Breast epithelium (tissue), 4 donors: ENCODE measurements at regions not wholly inside any gene's neighbourhood (a gene's known extent, or its start where the extent isn't known, plus 50 kb on each side); places are given as distances from the start of the nearest gene placed in this dataset.

Experiments
- DNase-seq, 2 donors: peaks; one replicate each; pipeline ENCODE4 v3.0.0-alpha.2; 2019; ENCODE audit warnings: low spot score in 2 of 2
- H3K27ac ChIP-seq, 2 donors: fragments of 200-600 bp; sonication (generic) in 1 of 2; one replicate each; pipeline ENCODE4 v1.5.1; 2016 to 2019; ENCODE audit warnings: mild to moderate bottlenecking in 1 of 2
- H3K27me3 ChIP-seq, 2 donors: fragments of 200-600 bp; sonication (generic) in 1 of 2; one replicate each; pipeline versions ENCODE4 v1.5.1 to v1.6.0; 2017 to 2019; ENCODE audit warnings: control low read depth in 1 of 2, mild to moderate bottlenecking in 1 of 2
- H3K36me3 ChIP-seq: fragments of 200-600 bp; one replicate; pipeline ENCODE4 v1.5.1; 2019
- H3K4me1 ChIP-seq, 2 donors: fragments of 200-600 bp; sonication (generic); one replicate each; pipeline ENCODE4 v1.5.1; 2016 to 2019; ENCODE audit warnings: control low read depth in 1 of 2
- H3K4me3 ChIP-seq, 3 donors: fragments of 200-600 bp; sonication (generic); 1 replicate in 2 of 3; 2 replicates in 1 of 3; pipeline ENCODE4 v1.5.1; 2016 to 2019; ENCODE audit warnings: mild to moderate bottlenecking in 3 of 3, moderate library complexity in 2 of 3
- H3K9me3 ChIP-seq, 2 donors: fragments of 200-600 bp; sonication (generic) in 1 of 2; one replicate each; pipeline ENCODE4 v1.5.1; 2016 to 2019; ENCODE audit warnings: control low read depth in 1 of 2
- POLR2A ChIP-seq: fragments of 450-650 bp; IDR thresholded peaks from one replicate; pipeline ENCODE4 v1.6.1; 2016; ENCODE audit warnings: antibody characterized with exemption, mild to moderate bottlenecking, moderate library complexity
- POLR2AphosphoS5 ChIP-seq, 3 donors: sonication (generic); formaldehyde crosslinking; IDR thresholded peaks; one replicate each; pipeline ENCODE4 v1.6.1; 2017; ENCODE audit warnings: antibody characterized with exemption in 3 of 3
- intact Hi-C: fragments of 100-400 bp; cut with DNase I; formaldehyde crosslinking; loops from one replicate; pipeline ENCODE4 v1.15.1; 2023; ENCODE audit warnings: low total_unique reads
- TF ChIP-seq, protein P1 (sequence below), 3 donors: fragments of 450-650 bp; IDR thresholded peaks; one replicate each; pipeline ENCODE4 v1.5.1; 2016 to 2017; ENCODE audit warnings: antibody characterized with exemption in 3 of 3, mild to moderate bottlenecking in 3 of 3, moderate library complexity in 3 of 3

DNA sequence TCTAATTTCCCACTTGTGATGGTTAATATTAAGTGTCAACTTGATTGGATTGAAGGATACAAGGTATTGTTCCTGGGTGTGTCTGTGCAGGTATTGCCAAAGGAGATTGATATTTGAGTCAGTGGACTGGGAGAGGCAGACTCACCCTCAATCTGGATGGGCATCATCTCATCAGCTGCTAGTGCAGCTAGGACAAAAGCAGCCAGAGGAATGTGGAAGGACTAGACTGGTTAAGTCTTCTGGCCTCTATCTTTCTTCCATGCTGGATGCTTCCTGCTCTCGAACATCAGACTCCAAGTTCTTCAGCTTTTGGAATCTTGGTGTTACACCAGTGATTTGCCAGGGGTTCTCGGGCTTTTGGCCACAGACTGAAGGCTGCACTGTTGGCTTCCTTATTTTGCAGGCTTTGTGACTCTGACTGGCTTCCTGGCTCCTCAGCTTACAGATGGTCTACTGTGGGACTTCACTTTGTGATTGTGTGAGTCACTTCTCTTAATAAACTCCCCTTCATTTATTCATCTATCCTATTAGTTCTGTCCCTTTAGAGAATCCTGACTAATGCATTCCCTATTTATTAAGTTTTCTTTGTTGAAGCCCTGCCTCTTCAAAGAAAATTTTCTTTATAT lies 1087.5 kb upstream of the NXPH2 start:
- Histone ChIP-seq H3K4me1 (no peaks in the 10 kb centered on the region), H3K36me3 (no peaks in the 10 kb centered on the region), H3K9me3 (peaks cover 0 to 4% of the 10 kb centered on the region in 2 donors), H3K4me3 (no peak overlapping the region), H3K27me3 (no peaks in the 10 kb centered on the region), H3K27ac (no peak overlapping the region)
- TF ChIP-seq POLR2AphosphoS5 (IDR thresholded peaks at IDR 0.05) (no peak), POLR2A (no peak)
- TF ChIP-seq, protein P1, sequence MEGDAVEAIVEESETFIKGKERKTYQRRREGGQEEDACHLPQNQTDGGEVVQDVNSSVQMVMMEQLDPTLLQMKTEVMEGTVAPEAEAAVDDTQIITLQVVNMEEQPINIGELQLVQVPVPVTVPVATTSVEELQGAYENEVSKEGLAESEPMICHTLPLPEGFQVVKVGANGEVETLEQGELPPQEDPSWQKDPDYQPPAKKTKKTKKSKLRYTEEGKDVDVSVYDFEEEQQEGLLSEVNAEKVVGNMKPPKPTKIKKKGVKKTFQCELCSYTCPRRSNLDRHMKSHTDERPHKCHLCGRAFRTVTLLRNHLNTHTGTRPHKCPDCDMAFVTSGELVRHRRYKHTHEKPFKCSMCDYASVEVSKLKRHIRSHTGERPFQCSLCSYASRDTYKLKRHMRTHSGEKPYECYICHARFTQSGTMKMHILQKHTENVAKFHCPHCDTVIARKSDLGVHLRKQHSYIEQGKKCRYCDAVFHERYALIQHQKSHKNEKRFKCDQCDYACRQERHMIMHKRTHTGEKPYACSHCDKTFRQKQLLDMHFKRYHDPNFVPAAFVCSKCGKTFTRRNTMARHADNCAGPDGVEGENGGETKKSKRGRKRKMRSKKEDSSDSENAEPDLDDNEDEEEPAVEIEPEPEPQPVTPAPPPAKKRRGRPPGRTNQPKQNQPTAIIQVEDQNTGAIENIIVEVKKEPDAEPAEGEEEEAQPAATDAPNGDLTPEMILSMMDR (IDR thresholded peaks at IDR 0.05), result no peak
- intact Hi-C loops, result no loop called here
- no peak for DNase-seq

DNA sequence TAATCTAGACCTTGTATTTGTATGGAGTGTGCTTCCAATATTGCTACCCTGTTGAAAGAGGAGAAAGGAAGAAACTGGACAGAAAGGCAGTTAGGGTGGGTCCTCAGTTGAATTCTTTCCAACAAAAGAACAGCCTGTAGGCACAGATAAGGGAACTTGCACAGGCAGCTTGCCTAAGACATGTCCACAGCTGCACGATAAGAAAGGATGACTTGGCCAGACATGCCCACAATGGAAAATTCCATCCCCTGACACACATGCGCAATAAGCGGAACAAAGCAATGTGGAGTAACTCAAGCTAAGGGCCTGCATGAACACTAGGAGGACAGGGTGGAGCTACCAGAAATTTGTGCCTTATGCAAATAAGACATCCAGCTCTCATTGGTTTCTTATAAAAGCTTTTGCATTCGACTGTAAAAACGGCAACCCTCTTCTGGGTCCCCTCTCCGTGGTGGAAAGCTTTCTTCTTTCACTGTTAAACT lies 1084.7 kb upstream of the NXPH2 start:
- no peaks in the 10 kb centered on the region for H3K27me3 ChIP-seq
- H3K36me3 ChIP-seq, result no peaks in the 10 kb centered on the region
- TF ChIP-seq POLR2A (no peak), POLR2AphosphoS5 (IDR thresholded peaks at IDR 0.05) (no peak)
- TF ChIP-seq, protein P1 (IDR thresholded peaks at IDR 0.05), result no peak
- H3K4me3 ChIP-seq, result no peak overlapping the region
- DNase-seq, result no peak
- peaks cover 4 to 5% of the 10 kb centered on the region in 2 donors for H3K9me3 ChIP-seq
- H3K27ac ChIP-seq, result no peak overlapping the region
- no peaks in the 10 kb centered on the region for H3K4me1 ChIP-seq
- intact Hi-C loops, result no loop called here

DNA sequence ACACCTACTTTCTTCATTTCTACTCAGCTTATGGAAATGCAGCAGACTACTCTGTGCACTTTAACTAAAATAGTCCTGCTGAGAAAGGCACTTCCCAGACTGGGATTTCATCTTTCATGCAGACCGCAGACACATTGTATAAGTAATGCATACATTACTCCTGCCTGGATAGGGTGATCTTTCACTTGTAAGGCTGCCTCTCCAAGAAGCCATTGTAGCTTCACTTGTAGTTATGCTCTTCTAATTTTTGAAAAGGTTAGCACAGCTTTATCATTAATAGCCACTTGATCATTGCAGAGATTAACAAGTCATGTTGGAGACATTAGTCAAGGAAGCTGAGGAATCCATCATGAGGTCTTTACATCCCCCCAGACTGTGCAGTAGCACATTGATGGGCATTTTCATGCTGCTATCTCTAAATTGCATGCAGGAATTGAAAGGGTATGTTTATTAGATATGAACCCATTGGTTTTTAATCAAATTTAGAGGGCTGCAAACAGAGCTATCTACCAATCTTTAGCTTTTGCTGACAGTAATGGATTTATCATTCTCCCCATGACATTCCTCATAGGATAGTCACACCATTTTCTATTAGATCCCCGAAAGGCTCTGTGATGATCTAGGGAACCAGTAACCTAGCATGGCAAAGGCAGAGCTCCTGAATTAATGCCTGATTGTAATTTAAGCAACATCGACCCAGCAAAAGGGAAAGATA lies 1074.7 kb upstream of the NXPH2 start:
- Histone ChIP-seq H3K9me3 (no peaks in the 10 kb centered on the region), H3K36me3 (no peaks in the 10 kb centered on the region), H3K27me3 (no peaks in the 10 kb centered on the region), H3K27ac (no peak overlapping the region), H3K4me3 (no peak overlapping the region), H3K4me1 (no peaks in the 10 kb centered on the region)
- intact Hi-C loops, result loop anchor here (5.0 kb wide), 1 partner anchor 1932 kb away; no protein-coding TSS in a partner anchor
- no peak for DNase-seq
- TF ChIP-seq, protein P1 (IDR thresholded peaks at IDR 0.05), result no peak
- no peak for TF ChIP-seq POLR2A
- TF ChIP-seq POLR2AphosphoS5 (IDR thresholded peaks at IDR 0.05), result no peak

DNA sequence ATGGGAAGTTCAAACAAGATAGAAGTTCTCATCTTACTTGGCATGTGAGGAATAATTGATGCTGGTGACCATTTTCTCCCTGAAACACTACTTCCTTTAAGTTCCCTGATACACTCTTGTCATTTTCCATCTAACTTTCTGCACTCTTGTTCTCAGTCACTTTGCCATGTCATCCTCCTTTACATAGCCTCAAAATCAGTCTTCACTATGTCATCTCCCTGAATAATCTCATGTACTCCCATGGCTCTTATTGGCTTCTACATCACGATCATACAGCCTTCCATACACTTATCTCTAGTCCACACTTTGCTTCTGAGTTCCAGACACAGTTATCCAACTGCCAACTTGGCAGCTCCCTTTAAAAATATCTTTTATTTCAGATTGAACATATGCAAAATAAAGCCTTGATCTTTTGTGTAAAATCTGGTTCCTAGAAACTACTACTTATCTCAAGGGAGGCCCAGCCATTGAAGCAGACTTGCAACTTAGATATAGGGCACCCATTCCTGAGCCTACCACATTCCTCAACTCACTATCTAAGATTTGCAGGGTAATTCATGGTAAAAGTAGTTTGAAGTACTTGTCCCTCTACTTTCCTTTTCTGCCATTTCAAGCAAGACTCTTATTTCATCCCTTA lies 1070.2 kb upstream of the NXPH2 start:
- no peaks in the 10 kb centered on the region for H3K36me3 ChIP-seq
- H3K4me1 ChIP-seq, result no peaks in the 10 kb centered on the region
- no peaks in the 10 kb centered on the region for H3K27me3 ChIP-seq
- H3K27ac ChIP-seq, result no peak overlapping the region
- DNase-seq, result no peak
- intact Hi-C loops, result loop anchor here (5.0 kb wide), 1 partner anchor 1937 kb away; no protein-coding TSS in a partner anchor
- no peak overlapping the region for H3K4me3 ChIP-seq
- TF ChIP-seq POLR2AphosphoS5 (IDR thresholded peaks at IDR 0.05), result no peak
- TF ChIP-seq, protein P1 (IDR thresholded peaks at IDR 0.05), result no peak
- TF ChIP-seq POLR2A, result no peak
- no peaks in the 10 kb centered on the region for H3K9me3 ChIP-seq

DNA sequence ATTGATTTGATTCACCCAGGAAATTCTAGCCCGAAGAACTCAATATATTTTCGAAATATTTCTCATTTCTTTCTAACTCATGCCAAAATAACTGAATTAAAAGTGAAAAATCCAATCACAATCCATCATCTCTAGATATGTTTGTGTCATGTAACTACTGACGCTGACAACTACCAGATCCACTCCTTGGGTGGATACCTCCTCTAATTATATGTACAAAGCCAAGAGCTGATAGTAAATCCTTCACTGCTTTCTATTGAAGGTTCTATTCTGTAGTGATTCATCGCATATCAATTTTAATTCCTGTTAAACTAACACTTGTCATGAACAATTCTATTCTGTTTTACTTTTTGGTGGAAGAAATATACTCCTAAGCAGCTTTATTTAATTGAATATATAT lies 1056.6 kb upstream of the NXPH2 start:
- intact Hi-C loops, result no loop called here
- H3K4me3 ChIP-seq, result no peak overlapping the region
- H3K9me3 ChIP-seq, result peaks cover 0 to 14% of the 10 kb centered on the region in 2 donors
- DNase-seq, result no peak
- TF ChIP-seq POLR2A (no peak), POLR2AphosphoS5 (IDR thresholded peaks at IDR 0.05) (no peak)
- TF ChIP-seq, protein P1 (IDR thresholded peaks at IDR 0.05), result no peak
- no peaks in the 10 kb centered on the region for H3K4me1 ChIP-seq
- no peaks in the 10 kb centered on the region for H3K36me3 ChIP-seq
- no peak overlapping the region for H3K27ac ChIP-seq
- H3K27me3 ChIP-seq, result no peaks in the 10 kb centered on the region
